K562 (cell line): ENCODE measurements at regions not wholly inside any gene's neighbourhood (a gene's known extent, or its start where the extent isn't known, plus 50 kb on each side); places are given as distances from the start of the nearest gene placed in this dataset.

ENCODE experiments used
- CTCF ChIP-seq, 3 experiments: IDR thresholded peaks in 2 of 3; conservative IDR thresholded peaks in 1 of 3; 2 replicates each; pipeline ENCODE4 v1.5.1; 2011 to 2012; ENCODE audit warnings: low read length in 3 of 3, mild to moderate bottlenecking in 3 of 3, control low read depth in 2 of 3, improper control_type of control experiment in 1 of 3, inconsistent platforms in 1 of 3, low read depth in 1 of 3, mixed read lengths in 1 of 3, moderate library complexity in 1 of 3; ENCODE audit not compliant: insufficient read depth in 2 of 3
- E2F1 ChIP-seq: sonication (generic); formaldehyde crosslinking; IDR thresholded peaks from 2 replicates; pipeline ENCODE4 v1.8.1; 2023; ENCODE audit warnings: mild to moderate bottlenecking, missing genetic modification reagents, moderate library complexity
- E4F1 ChIP-seq: fragments of 250-450 bp; sonication (Bioruptor Pico); IDR thresholded peaks from 2 replicates; pipeline ENCODE4 v1.5.0; 2021; ENCODE audit warnings: mild to moderate bottlenecking, borderline replicate concordance
- ELF2 ChIP-seq: fragments of 250-450 bp; sonication (Bioruptor Pico); IDR thresholded peaks from 2 replicates; pipeline ENCODE4 v1.5.0; 2021; ENCODE audit warnings: mild to moderate bottlenecking
- EP300 ChIP-seq: IDR thresholded peaks from 2 replicates; pipeline ENCODE4 v1.6.1; 2012; ENCODE audit warnings: low read length, improper control_type of control experiment
- GABPA ChIP-seq: fragments of 200-800 bp; sonication (Bioruptor generic); conservative IDR thresholded peaks from 2 replicates; pipeline ENCODE4 v1.6.1; 2016; ENCODE audit warnings: low read depth, missing genetic modification characterization, missing compliant biosample characterization
- JUND ChIP-seq, 2 experiments: IDR thresholded peaks; 2 replicates in 1 of 2; 3 replicates in 1 of 2; pipeline ENCODE4 v1.6.1; 2011; ENCODE audit warnings: borderline replicate concordance in 2 of 2, low read depth in 2 of 2, low read length in 2 of 2, improper control_type of control experiment in 1 of 2, missing biosample characterization in 1 of 2, missing genetic modification characterization in 1 of 2, missing genetic modification reagents in 1 of 2
- MYC ChIP-seq, 2 experiments: fragments of 250-450 bp in 1 of 2; sonication (Bioruptor Pico) in 1 of 2; IDR thresholded peaks; 2 replicates each; pipeline versions ENCODE4 v1.5.1 to v1.6.1; 2012 to 2021; ENCODE audit warnings: low read depth in 2 of 2, borderline replicate concordance in 1 of 2, improper control_type of control experiment in 1 of 2, low read length in 1 of 2, mild to moderate bottlenecking in 1 of 2, moderate library complexity in 1 of 2
- NFIC ChIP-seq: fragments of 450-650 bp; IDR thresholded peaks from 2 replicates; pipeline ENCODE4 v1.6.1; 2017; ENCODE audit warnings: mild to moderate bottlenecking, inconsistent platforms
- POLR2A ChIP-seq: fragments of 450-650 bp; conservative IDR thresholded peaks from 2 replicates; pipeline ENCODE4 v1.6.1; 2016

- TF ChIP-seq JUND (IDR thresholded peaks at IDR 0.05; ENCODE audit: borderline replicate concordance, low read depth, low read length) (no peak), JUND (tag; IDR thresholded peaks at IDR 0.05; ENCODE audit: borderline replicate concordance, low read depth, low read length) (no peak), E2F1 (CRISPR knock-in tag) (no peak), E4F1 (CRISPR knock-in tag) (no peak), CTCF (IDR thresholded peaks at IDR 0.05 in 2 of 3, conservative IDR thresholded peaks at IDR 0.05 in 1 of 3; ENCODE audit: insufficient read depth in 2 of 3, low read depth in 1 of 3, low read length in 3 of 3) (no peak), ELF2 (CRISPR knock-in tag) (no peak), EP300 (no peak), MYC (IDR thresholded peaks at IDR 0.05; ENCODE audit: low read depth, low read length) (no peak), MYC (CRISPR knock-in tag; IDR thresholded peaks at IDR 0.05; ENCODE audit: borderline replicate concordance, low read depth) (no peak), GABPA (tag) (no peak), NFIC (no peak), POLR2A (no peak)
Observed at GRCh38 chr4:123106747-123107146, 184.3 kb upstream of the NUDT6 start.
